ENCODE measurements at regions not wholly inside any gene's neighbourhood (a gene's known extent, or its start where the extent isn't known, plus 50 kb on each side); places are given as distances from the start of the nearest gene placed in this dataset.

DNA sequence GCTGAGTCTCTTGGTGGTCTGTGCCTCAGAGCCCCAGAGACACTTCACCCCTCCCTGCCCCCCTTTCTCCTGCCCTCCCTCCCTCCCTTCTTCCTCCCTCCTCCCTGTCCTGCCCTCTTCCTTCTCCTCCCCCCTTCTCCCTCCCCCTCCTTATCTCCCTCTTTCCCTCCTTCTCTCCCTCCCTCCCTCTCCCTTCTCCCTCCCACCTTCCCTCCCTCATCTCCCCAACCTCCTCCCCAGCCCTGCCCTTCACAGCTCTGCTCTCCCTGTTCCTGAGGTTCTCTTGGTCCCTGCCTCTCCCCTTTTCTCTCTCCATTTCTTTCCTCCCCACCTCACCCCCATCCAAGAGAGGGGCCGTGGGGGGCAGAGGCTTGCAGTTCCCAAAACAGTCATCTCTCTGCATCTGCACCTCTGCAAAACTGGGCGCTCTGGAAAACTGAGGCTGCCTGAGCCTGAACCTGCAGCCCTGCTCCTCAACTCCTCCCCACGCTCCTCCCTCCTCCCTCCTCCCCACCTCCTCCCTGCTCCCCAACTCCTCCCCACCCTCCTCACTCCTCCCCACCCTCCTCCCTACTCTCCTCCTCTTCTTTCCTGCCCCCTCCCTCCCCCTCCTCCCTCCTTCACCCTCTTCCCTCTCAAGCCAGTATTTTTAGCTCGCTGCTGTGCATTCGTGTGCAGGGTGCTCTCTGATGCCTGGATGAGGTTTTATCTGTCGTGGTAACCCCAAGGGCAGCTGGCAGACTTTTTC is 219.1 kb downstream of the C9orf50 start:
- Histone ChIP-seq H3K27me3 (ENCODE audit: control insufficient read depth in 2 of 2, insufficient read depth in 2 of 2, low read length in 2 of 2) (no peaks in the 10 kb centered on the region), H3K36me3 (ENCODE audit: control insufficient read depth in 2 of 2, insufficient read depth in 2 of 2, low read length in 2 of 2) (no peaks in the 10 kb centered on the region), H3K4me1 (ENCODE audit: control insufficient read depth in 2 of 2, insufficient read depth in 2 of 2, low read length in 2 of 2) (peaks cover 7 to 16% of the 10 kb centered on the region in 2 donors), H3K9ac (ENCODE audit: low read depth in 1 of 2, low read length in 2 of 2) (peak overlapping the region in 1 of 2 donors; percentile 30), H3K9me3 (ENCODE audit: control insufficient read depth in 2 of 2, low read length in 2 of 2) (no peaks in the 10 kb centered on the region), H3K27ac (ENCODE audit: low read depth in 2 of 2, low read length in 2 of 2) (peak overlapping the region in 1 of 2 donors; percentile 32), H3K4me3 (ENCODE audit: low read length in 2 of 2) (no peak overlapping the region)

- H3K27ac ChIP-seq (ENCODE audit: low read depth in 2 of 2, low read length in 2 of 2) = no peak overlapping the region
These were observed 219.8 kb downstream of the C9orf50 start for GRCh38 chr9:129400971-129401622.

GRCh38 chr9:129400001-129400970 is 220.6 kb downstream of the C9orf50 start:
- Histone ChIP-seq H3K4me1 (ENCODE audit: control insufficient read depth in 2 of 2, insufficient read depth in 2 of 2, low read length in 2 of 2) (peaks cover 6 to 7% of the 10 kb centered on the region in 2 donors), H3K27ac (ENCODE audit: low read depth in 2 of 2, low read length in 2 of 2) (no peak overlapping the region), H3K9ac (ENCODE audit: low read depth in 1 of 2, low read length in 2 of 2) (no peak overlapping the region), H3K4me3 (ENCODE audit: low read length in 2 of 2) (no peak overlapping the region), H3K27me3 (ENCODE audit: control insufficient read depth in 2 of 2, insufficient read depth in 2 of 2, low read length in 2 of 2) (no peaks in the 10 kb centered on the region), H3K36me3 (ENCODE audit: control insufficient read depth in 2 of 2, insufficient read depth in 2 of 2, low read length in 2 of 2) (no peaks in the 10 kb centered on the region), H3K9me3 (ENCODE audit: control insufficient read depth in 2 of 2, low read length in 2 of 2) (no peaks in the 10 kb centered on the region)

More at GRCh38 chr9:129400971-129401622, 219.8 kb downstream of the C9orf50 start:
- H3K9ac ChIP-seq (ENCODE audit: low read depth in 1 of 2, low read length in 2 of 2) = no peak overlapping the region
- H3K9me3 ChIP-seq (ENCODE audit: control insufficient read depth in 2 of 2, low read length in 2 of 2) = no peaks in the 10 kb centered on the region
- H3K4me3 ChIP-seq (ENCODE audit: low read length in 2 of 2) = no peak overlapping the region
- no peaks in the 10 kb centered on the region for H3K36me3 ChIP-seq (ENCODE audit: control insufficient read depth in 2 of 2, insufficient read depth in 2 of 2, low read length in 2 of 2)
- peaks cover 7 to 10% of the 10 kb centered on the region in 2 donors for H3K4me1 ChIP-seq (ENCODE audit: control insufficient read depth in 2 of 2, insufficient read depth in 2 of 2, low read length in 2 of 2)
- no peaks in the 10 kb centered on the region for H3K27me3 ChIP-seq (ENCODE audit: control insufficient read depth in 2 of 2, insufficient read depth in 2 of 2, low read length in 2 of 2)

GRCh38 chr9:129399634-129399990 is 221.3 kb downstream of the C9orf50 start:
- no peak overlapping the region for H3K27ac ChIP-seq (ENCODE audit: low read depth in 2 of 2, low read length in 2 of 2)
- H3K9ac ChIP-seq (ENCODE audit: low read depth in 1 of 2, low read length in 2 of 2) = no peak overlapping the region
- peaks cover 6 to 7% of the 10 kb centered on the region in 2 donors for H3K4me1 ChIP-seq (ENCODE audit: control insufficient read depth in 2 of 2, insufficient read depth in 2 of 2, low read length in 2 of 2)
- no peaks in the 10 kb centered on the region for H3K36me3 ChIP-seq (ENCODE audit: control insufficient read depth in 2 of 2, insufficient read depth in 2 of 2, low read length in 2 of 2)
- H3K4me3 ChIP-seq (ENCODE audit: low read length in 2 of 2) = no peak overlapping the region
- H3K9me3 ChIP-seq (ENCODE audit: control insufficient read depth in 2 of 2, low read length in 2 of 2) = no peaks in the 10 kb centered on the region
- H3K27me3 ChIP-seq (ENCODE audit: control insufficient read depth in 2 of 2, insufficient read depth in 2 of 2, low read length in 2 of 2) = no peaks in the 10 kb centered on the region

DNA sequence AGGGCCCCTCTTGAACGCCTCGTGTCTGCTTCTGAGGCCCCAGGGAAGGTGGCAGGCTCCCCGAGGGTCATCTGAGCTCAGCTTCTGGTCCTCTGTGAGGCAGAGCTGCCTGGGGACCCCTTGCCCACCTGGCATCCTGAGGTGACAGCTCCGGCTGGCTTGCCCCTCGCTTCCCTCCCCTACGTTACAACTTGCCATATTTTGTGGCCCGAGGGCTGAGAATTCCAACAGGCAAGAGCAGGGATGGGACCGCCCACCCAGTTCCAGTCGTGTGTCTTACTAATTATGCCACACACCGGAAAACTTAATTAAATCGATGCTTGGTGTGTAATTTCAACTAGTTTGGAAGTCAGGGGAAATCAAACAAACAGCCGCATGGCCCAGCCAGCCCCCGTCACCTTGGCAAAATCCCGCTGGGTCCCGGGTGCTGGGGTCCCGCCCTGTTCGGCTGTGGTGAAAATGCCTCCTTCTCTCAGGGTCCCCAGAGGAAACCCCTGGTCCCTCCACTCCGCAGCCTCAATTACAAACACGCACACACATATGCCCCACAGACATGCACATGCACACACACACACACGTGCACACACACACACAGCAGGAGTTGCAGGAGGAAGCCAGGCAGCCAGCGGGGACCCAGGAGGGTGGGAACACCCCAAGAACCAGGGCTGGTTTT is 221.0 kb upstream of the IER5L start:
- Histone ChIP-seq H3K9ac (ENCODE audit: low read depth in 1 of 2, low read length in 2 of 2) (no peak overlapping the region), H3K4me3 (ENCODE audit: low read length in 2 of 2) (no peak overlapping the region), H3K36me3 (ENCODE audit: control insufficient read depth in 2 of 2, insufficient read depth in 2 of 2, low read length in 2 of 2) (no peaks in the 10 kb centered on the region), H3K27me3 (ENCODE audit: control insufficient read depth in 2 of 2, insufficient read depth in 2 of 2, low read length in 2 of 2) (no peaks in the 10 kb centered on the region), H3K4me1 (ENCODE audit: control insufficient read depth in 2 of 2, insufficient read depth in 2 of 2, low read length in 2 of 2) (peaks cover 6 to 7% of the 10 kb centered on the region in 2 donors), H3K9me3 (ENCODE audit: control insufficient read depth in 2 of 2, low read length in 2 of 2) (no peaks in the 10 kb centered on the region), H3K27ac (ENCODE audit: low read depth in 2 of 2, low read length in 2 of 2) (no peak overlapping the region)

- Histone ChIP-seq H3K27ac (ENCODE audit: low read depth in 2 of 2, low read length in 2 of 2) (no peak overlapping the region), H3K4me3 (ENCODE audit: low read length in 2 of 2) (no peak overlapping the region), H3K9ac (ENCODE audit: low read depth in 1 of 2, low read length in 2 of 2) (no peak overlapping the region), H3K36me3 (ENCODE audit: control insufficient read depth in 2 of 2, insufficient read depth in 2 of 2, low read length in 2 of 2) (no peaks in the 10 kb centered on the region), H3K27me3 (ENCODE audit: control insufficient read depth in 2 of 2, insufficient read depth in 2 of 2, low read length in 2 of 2) (no peaks in the 10 kb centered on the region), H3K4me1 (ENCODE audit: control insufficient read depth in 2 of 2, insufficient read depth in 2 of 2, low read length in 2 of 2) (peaks cover 6 to 7% of the 10 kb centered on the region in 2 donors), H3K9me3 (ENCODE audit: control insufficient read depth in 2 of 2, low read length in 2 of 2) (no peaks in the 10 kb centered on the region)
These were observed 220.3 kb upstream of the IER5L start for GRCh38 chr9:129398101-129398960.

DNA sequence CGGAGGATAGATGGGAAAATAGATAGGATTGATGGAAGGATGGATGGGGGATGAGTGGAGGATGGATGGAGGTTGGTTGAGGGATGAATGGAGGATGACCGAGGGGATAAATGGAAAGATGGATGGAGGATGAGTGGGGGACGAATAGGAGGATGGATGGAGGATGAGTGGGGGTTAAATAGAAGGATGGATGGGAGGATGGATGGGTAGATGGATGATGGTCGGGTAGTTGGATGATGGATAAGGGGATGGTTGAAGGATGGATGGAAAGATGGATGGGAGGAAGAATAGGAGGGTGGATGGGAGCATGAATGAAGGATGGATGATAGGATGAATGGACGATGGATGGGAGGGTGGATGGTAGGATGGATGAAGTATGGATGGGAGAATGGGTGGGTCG is 219.3 kb upstream of the IER5L start:
- H3K9ac ChIP-seq (ENCODE audit: low read depth in 1 of 2, low read length in 2 of 2) = no peak overlapping the region
- no peaks in the 10 kb centered on the region for H3K9me3 ChIP-seq (ENCODE audit: control insufficient read depth in 2 of 2, low read length in 2 of 2)
- peaks cover 0 to 2% of the 10 kb centered on the region in 2 donors for H3K4me1 ChIP-seq (ENCODE audit: control insufficient read depth in 2 of 2, insufficient read depth in 2 of 2, low read length in 2 of 2)
- H3K27ac ChIP-seq (ENCODE audit: low read depth in 2 of 2, low read length in 2 of 2) = no peak overlapping the region
- no peaks in the 10 kb centered on the region for H3K36me3 ChIP-seq (ENCODE audit: control insufficient read depth in 2 of 2, insufficient read depth in 2 of 2, low read length in 2 of 2)
- H3K4me3 ChIP-seq (ENCODE audit: low read length in 2 of 2) = no peak overlapping the region
- H3K27me3 ChIP-seq (ENCODE audit: control insufficient read depth in 2 of 2, insufficient read depth in 2 of 2, low read length in 2 of 2) = no peaks in the 10 kb centered on the region

DNA sequence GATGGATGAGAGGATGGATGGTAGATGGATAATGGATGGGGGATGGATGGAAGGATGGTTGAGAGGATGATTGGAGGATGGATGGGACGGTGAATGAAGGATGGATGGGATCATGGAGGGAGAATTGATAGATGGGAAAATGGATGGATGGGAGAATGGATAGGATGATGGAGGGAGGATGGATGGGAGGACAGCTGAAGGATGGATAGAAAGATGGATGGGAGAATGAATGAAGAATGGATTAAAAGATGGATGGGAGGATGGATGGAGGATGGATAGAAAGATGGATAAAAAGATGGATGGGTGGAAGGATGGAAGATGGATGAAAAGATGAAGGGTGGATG is 218.3 kb upstream of the IER5L start:
- no peaks in the 10 kb centered on the region for H3K36me3 ChIP-seq (ENCODE audit: control insufficient read depth in 2 of 2, insufficient read depth in 2 of 2, low read length in 2 of 2)
- H3K9ac ChIP-seq (ENCODE audit: low read depth in 1 of 2, low read length in 2 of 2) = no peak overlapping the region
- H3K27ac ChIP-seq (ENCODE audit: low read depth in 2 of 2, low read length in 2 of 2) = no peak overlapping the region
- no peaks in the 10 kb centered on the region for H3K9me3 ChIP-seq (ENCODE audit: control insufficient read depth in 2 of 2, low read length in 2 of 2)
- H3K27me3 ChIP-seq (ENCODE audit: control insufficient read depth in 2 of 2, insufficient read depth in 2 of 2, low read length in 2 of 2) = no peaks in the 10 kb centered on the region
- H3K4me1 ChIP-seq (ENCODE audit: control insufficient read depth in 2 of 2, insufficient read depth in 2 of 2, low read length in 2 of 2) = peaks cover 0 to 2% of the 10 kb centered on the region in 2 donors
- H3K4me3 ChIP-seq (ENCODE audit: low read length in 2 of 2) = no peak overlapping the region

- Histone ChIP-seq H3K4me3 (ENCODE audit: low read length in 2 of 2) (no peak overlapping the region), H3K27me3 (ENCODE audit: control insufficient read depth in 2 of 2, insufficient read depth in 2 of 2, low read length in 2 of 2) (no peaks in the 10 kb centered on the region), H3K9me3 (ENCODE audit: control insufficient read depth in 2 of 2, low read length in 2 of 2) (no peaks in the 10 kb centered on the region), H3K27ac (ENCODE audit: low read depth in 2 of 2, low read length in 2 of 2) (no peak overlapping the region), H3K9ac (ENCODE audit: low read depth in 1 of 2, low read length in 2 of 2) (no peak overlapping the region), H3K36me3 (ENCODE audit: control insufficient read depth in 2 of 2, insufficient read depth in 2 of 2, low read length in 2 of 2) (no peaks in the 10 kb centered on the region), H3K4me1 (ENCODE audit: control insufficient read depth in 2 of 2, insufficient read depth in 2 of 2, low read length in 2 of 2) (peaks cover 0 to 2% of the 10 kb centered on the region in 2 donors)
These were observed 217.7 kb upstream of the IER5L start for GRCh38 chr9:129395633-129396364.
